Left colon (tissue), 2 donors: ENCODE measurements at regions not wholly inside any gene's neighbourhood (a gene's known extent, or its start where the extent isn't known, plus 50 kb on each side); places are given as distances from the start of the nearest gene placed in this dataset.

Experiments used
- ATAC-seq: fragments of 200-7000 bp; cut with Tn5 transposase; one replicate; pipeline ENCODE4 v1.9.1; 2020; ENCODE audit warnings: mild to moderate bottlenecking, moderate library complexity
- DNase-seq, 2 donors: peaks; one replicate each; pipeline ENCODE4 v3.0.0-alpha.2; 2020
- intact Hi-C, 2 donors: fragments of 100-400 bp; cut with DNase I in 1 of 2; cut with micrococcal nuclease in 1 of 2; formaldehyde crosslinking; loops; one replicate each; pipeline versions ENCODE4 v1.11.2 to v1.14.0; 2022; cut with DNase I, micrococcal nuclease
- donor health status: DM: no; HTN: no; CAD: no.
- donor health status: DM: yes; HTN: yes; CAD: no.

DNA sequence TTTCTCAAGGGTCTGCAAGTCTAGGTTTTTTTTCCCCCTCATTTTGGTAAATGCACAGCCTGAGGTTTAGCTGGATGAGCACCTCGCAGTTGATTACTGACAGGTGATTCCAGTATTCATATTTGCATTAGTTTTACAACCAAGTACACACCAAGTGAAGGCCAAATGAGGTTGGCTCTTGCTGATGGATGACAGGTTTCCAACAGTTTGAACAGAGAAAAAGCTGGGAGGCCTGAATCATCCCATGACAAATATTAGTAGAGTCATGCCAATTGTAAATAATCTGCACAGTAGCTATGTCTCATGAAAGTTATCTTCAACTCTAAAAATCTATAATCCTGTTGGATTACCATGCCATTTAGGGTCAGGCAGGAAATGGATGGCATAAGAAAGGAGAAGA is 399.8 kb downstream of the HTR7 start:
- no peak for DNase-seq
- no peak for ATAC-seq
- intact Hi-C loops: no loop called here

DNA sequence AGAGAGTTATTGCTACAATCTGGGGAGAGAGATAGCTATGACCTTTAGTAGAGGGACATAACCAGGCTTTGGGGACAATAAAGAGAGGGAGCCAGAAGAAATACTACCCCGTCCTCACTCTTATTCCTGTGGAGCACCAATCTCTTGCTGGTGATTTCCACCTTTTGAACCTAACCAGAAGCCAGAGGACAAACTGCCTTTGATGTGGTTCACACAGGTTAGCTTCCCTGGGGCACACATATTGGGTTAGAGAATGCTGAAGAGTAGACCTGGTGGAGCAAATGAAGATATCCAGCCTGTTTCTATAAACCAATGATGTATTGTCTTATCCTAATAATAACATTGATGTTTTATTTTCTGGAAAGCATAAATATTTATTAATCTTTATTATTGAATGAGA is 399.3 kb downstream of the HTR7 start:
- DNase-seq: no peak
- intact Hi-C loops: no loop called here
- no peak for ATAC-seq

DNA sequence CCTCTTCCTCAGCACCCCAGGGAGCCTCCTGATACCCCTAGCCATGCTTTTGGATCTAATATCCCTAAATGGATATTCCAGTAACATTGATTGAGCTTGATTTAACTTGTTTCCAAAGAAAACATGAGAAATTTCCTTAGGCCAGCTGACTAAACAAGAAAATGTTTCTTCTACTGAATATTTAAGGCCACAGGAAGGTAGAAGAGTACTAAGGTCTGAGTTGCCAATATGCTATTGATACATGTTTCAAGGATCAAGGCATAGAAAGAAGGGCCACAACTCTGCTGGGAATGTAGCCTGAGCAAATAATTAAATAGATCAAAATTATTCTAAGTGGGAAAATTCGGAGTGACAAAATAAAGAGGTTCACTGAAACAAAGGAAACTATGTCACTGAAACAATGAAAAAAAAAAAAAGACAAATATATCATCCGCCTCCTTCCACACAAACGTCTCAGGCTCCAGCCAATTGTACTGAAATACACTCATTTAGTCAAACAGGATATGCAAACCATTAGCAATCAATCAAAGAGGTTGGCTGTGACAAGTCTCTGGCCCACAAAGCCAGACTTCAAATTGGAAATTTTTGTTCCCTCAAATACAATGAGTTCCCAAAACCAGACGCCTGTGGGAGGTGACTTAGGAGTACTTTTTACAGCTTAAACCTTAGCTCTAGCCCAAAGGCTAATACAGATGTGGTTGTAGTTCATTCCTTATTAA is 396.2 kb downstream of the HTR7 start:
- DNase-seq (no peak), ATAC-seq (no peak)

DNA sequence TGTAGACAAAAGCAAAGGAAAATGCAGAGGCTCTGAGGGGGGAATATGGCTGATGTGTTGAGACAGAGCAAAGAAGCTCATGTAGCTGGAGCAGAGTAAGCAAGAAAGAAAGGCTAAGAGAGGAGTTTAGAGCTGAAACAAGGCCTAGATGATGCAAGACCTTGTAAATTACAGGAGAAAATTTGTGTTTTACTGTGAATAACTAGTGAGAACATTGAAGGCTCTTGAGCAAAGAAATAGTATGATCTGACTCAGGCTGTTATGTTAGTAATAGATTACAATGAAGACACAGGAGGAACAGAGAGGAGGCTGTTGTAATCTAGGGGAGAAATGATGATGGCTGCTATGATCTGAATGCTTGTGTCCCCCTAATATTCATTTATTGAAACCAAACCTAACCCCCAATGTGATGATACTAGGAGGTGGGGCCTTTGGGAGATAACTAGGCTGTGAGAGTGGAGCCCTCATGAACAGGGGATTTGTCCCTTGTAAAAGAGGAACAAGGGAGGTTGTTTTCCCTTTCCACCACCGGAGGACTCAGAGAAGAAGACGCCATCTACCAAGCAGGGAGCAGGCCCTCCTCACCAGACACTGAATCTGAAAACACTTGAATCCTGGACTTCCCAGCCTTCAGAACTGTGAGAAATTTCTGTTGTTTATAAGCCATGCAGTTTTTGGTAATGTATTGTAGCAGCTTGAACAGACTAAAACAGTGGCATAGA is 394.9 kb downstream of the HTR7 start:
- DNase-seq: no peak
- intact Hi-C loops: no loop called here
- ATAC-seq: no peak

More for the DNA sequence above, 396.2 kb downstream of the HTR7 start:
- intact Hi-C loops: no loop called here

DNA sequence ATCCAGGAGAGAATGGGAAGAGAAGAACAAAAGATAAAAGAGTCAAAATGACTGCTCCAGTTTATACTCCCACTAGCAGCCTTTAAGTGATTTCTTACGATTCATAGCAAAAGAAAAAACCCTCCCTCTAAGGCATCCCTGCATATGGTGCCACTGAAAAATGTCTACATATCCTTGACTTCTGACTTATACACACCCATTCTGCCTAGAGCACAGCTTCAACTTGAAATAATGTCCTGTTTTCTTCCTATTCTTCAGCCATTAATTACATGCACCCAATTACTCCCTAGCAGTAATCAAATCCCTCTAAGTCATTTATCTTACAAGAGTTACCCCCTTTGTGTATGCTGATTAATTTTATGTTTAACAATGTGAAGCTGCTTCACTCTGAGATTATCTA is 393.5 kb downstream of the HTR7 start:
- ATAC-seq (no peak), DNase-seq (no peak)
- intact Hi-C loops: no loop called here

DNA sequence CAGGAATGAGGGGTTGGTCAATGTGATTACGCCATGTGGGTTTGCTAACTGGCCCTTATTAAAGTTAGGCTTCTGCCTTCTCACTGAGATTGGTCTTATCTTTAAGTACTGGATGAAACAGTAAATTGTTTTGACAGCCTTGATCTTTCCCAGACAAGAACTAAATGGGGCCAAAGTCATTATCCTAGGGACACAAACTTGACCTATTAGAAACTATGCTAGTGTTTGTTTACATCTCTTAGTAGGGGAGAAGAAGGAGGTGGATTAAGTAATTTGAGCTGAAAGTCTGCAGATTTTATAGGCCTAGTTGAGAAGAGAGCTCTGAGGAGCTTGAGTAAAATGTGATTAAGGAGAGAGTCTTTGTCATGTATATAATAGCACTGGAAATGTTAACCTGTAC is 386.9 kb downstream of the HTR7 start:
- no peak for DNase-seq
- intact Hi-C loops: no loop called here
- ATAC-seq: no peak

DNA sequence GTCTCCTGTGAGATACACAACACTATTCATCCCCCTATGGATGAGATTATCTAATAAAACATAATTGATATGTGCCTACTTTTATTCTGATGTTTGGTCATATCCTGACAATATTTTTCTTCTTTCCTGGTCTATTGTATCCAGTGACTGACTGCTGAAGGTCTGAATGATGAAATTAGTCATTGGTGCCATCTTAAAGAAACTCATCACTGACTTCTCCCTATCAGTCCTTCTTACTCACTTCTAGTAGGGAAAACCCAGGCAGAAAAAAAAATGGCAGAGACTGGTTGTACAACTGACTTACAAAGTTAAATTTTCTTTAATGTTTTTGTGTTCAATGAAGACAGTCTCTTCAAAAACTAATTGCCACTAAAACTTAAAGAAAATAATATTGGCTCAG is 377.4 kb downstream of the HTR7 start:
- DNase-seq (no peak), ATAC-seq (no peak)
- intact Hi-C loops: no loop called here

DNA sequence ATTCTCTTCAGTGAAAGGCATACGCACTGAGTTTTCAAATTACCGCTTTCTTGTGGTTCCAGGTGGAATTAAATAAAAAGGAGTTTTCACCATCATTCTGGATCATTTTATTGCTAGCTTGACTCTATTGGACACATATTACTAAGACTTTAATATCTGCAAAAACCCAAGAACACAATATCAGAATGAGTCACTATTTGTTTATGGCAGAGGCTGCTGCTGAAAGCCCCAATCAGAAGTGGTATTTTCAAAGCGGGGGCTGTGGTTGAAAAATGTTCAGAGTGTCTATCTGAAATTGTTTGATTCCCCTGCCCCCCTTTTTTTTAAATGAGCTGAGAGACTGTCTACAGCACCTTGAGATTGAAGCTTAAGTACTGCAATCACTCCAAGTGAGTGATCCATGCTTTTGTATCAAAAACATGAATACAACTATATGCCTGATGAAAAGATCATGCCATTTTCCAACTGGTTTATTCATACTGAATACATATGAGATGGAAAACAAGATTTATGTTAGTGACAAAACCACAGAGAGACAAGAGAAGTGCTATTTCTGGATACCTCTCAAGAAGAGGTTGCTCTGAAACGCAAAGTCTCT is 376.4 kb downstream of the HTR7 start:
- ATAC-seq (no peak), DNase-seq (no peak)
- intact Hi-C loops: no loop called here

DNA sequence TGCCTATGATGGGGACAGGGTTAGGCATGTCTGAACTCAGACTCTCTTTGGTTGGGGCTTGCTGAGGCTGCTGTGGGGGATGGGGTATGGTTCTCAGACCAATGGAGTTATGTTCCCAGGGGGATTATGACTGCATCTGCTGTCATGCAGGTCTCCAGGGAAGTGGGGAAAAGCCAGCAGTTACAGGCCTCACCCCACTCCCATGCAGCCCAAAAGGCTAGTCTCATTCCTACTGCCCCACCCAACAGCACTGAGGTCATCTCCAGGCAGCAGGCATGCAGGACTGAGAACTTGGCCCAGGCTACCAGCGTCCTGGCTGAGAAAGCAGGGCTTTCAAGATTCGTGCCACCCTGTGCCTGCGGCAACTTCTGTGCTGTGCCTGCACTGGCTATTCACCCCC is 373.3 kb downstream of the HTR7 start:
- no peak for ATAC-seq
- no peak for DNase-seq

DNA sequence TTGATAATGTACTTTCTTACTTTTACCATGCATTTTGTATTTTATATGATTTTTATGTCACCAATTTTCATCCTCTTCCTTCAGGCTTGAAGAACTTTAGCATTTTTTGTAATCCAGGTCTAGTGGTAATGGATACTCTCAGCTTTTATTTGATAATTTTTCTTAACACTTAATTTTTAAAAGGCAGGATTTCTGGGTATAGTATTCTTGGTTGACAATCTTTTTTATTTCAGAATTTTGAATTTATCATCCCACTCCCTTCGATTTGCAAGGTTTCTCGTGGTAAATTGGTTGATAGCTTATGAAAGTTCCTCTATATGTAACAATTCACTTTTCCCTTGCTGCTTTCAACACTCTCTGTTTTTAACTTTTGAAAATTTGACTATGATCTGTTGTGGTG is 363.7 kb downstream of the HTR7 start:
- intact Hi-C loops: no loop called here
- DNase-seq (no peak), ATAC-seq (no peak)

More for the DNA sequence above, 373.3 kb downstream of the HTR7 start:
- intact Hi-C loops: no loop called here

DNA sequence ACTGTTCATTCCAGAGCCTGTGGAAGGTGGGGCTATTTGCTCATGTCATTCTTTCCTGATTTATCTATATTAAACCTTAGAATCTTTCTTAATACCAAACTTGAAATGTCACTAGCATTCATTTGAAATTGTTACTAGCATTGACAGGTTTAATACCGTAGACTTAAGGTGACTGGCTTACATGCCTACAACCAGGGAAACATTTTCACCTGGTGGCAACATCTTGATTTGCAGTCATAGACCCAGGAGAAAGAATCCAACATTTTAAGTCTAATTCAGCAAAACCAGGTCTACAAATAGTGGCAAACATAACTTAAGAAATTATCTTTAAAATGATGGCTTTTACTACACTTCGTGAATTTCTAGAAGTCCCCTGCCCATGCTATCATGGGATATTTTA is 353.7 kb downstream of the HTR7 start:
- intact Hi-C loops: no loop called here
- DNase-seq (no peak), ATAC-seq (no peak)

DNA sequence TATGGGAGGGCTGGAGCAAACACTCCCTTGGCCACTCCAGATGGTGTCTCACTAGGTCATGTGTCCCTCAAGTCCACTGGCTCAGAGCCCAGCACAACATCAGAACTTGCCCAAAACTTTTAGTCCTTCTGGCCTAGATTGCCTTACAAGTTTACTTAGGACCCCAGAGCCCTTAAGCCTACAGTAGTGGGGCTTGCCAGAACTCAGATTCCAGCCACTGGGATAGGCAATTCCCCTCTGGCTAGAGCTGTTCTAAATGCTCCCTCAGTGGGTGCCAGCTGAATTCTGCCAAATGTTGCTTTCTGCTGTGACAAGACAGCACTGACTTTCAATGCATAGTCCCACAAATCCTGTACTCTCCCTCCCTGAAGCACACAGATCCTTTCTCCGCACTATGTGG is 331.1 kb downstream of the HTR7 start:
- intact Hi-C loops: no loop called here
- ATAC-seq (no peak), DNase-seq (no peak)

DNA sequence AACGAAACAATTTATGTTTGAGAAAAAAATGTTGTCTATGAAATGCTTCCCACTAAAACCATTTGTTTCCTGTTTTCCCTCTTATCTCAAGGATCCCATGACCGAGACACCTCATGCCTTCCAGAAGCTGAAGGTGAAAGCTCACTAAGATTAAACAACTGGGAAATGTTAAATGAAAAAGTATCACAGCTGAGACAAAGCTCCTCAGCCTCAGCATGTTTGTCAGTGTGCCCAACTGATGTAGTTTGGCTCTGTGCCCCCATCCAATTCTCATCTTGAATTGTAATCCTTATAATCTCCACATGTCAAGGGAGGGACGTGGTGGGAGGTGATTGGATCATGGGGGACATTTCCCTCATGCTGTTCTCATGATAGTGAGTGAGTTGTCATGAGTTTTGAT is 327.3 kb downstream of the HTR7 start:
- no peak for DNase-seq
- no peak for ATAC-seq
- intact Hi-C loops: no loop called here

DNA sequence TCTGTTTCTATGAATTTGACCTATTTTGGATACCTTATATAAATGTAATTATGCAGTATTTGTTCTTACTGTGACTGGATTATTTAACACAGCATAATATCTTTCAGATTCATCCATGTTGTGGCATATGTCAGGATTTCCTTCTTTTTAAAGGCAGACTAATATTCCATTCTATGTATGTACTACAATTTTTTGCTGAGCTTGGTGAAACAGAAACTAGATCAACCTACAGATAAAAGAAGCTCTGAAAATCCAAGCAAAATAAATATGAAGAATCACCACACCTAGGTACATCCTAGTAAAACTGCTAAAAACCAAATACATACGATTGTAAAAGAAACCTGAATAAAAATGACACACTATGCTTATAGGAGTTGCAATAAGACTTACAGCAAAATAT is 300.5 kb downstream of the HTR7 start:
- intact Hi-C loops: no loop called here
- ATAC-seq (no peak), DNase-seq (no peak)

DNA sequence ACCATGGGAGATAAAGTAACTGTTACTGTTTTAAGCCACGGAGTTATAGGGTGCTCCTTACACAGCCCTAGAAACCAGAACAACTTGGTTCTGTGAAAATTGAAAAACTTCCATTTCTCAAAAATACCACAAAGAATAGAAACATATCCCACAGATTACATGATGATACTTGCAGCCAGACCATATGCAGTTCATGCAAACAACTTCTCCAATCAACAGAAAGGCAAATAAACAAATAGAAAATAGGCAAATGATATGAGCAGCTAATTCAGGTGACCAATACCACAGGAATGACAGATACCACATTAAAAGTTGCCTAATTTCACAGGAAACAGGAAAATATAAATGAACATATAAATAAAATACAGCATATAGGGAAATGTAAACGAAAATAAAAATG is 297.5 kb downstream of the HTR7 start:
- ATAC-seq (no peak), DNase-seq (no peak)
- intact Hi-C loops: no loop called here

DNA sequence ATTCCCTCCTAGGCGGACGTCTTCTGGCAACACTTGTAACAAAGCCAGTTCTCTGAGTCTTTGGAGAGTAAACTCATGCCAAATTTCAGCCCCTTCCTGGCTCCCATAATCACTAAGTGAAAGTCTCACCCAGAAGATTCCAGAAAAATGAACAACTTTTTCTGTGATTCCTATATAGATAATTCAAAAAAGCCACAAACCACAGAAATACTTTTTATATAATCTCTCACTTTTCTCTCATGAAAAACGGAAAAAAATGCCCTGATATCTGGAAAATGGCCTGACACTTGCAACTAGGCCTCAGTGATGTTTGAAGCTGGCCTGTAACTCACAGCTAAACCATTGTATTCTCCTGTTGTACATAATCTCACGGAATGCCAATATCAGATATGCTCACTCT is 296.2 kb downstream of the HTR7 start:
- DNase-seq (no peak), ATAC-seq (no peak)
- intact Hi-C loops: no loop called here

DNA sequence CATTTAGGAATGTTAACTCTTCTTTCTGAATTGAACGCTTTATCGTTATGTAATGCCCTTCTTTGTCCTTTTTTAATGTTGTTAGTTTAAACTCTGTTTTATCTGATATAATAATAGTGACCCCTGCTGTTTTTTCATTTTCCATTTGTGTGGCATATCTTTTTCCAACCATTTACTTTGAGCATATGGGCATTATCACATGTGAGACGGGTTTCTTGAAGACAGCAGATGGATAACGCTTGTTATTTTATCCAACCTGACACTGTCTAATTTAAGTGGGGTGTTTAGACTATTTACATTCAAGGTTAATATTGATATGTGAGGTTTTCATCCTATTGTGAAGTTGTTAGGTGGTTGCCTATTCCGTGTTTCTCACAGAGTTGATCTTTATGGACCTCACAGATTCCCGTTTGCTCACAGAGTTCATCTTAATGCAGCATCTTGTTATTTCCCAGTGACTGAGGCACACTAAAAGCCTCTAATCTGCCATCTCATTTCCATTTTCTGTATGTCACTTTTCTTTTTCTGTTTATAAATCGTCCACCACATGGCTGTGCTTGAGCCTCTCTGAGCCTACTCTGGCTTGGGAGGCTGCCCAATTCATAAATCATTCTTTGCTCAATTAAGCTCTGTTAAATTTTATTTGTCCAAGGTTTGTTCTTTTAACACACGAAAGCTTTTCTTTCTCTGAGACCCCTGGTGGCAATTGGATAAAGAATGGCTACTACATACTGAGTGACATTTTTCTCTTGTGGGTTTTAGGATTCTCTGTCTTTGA is 286.2 kb downstream of the HTR7 start:
- ATAC-seq (no peak), DNase-seq (no peak)
- intact Hi-C loops: no loop called here

DNA sequence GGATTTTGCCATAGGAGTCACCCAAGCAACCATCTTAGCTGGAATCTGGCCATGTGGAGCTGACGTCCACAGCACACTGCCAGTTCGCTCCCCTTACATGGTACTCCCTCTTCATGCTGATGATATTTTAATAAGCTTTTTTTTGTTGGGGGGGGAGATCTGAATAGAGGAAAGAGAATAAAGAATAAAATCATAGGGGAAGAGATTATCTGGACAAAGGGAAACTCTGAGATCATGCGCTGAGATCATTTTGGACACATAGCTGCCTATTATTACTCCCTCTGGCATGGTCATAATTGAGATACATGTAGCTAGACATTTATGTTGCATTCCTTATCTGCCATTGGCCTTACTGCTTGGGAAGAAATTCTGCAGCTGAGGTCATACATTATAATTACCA is 282.7 kb downstream of the HTR7 start:
- no peak for ATAC-seq
- intact Hi-C loops: no loop called here

DNA sequence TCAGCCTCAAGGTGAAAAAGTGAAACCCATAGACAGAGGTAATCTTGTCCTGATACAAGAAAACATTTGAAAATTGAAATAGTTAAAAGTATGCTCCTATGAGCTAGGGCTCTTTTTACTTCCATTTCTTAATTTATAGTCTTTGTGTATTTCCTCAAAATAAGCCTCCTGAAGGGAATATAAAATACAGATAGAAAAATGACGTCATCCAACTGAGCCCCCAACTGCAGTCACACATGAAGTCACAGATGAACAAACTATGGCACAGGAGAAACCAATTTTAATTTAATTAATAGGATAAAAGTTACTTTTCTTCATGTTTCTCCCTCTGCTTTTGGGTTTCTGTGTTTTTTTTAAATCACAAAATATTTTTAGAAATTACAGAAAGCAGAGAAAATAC is 280.3 kb downstream of the HTR7 start:
- DNase-seq: no peak
- intact Hi-C loops: no loop called here
- no peak for ATAC-seq

More for the DNA sequence above, 282.7 kb downstream of the HTR7 start:
- no peak for DNase-seq
